ENCODE measurements at regions not wholly inside any gene's neighbourhood (a gene's known extent, or its start where the extent isn't known, plus 50 kb on each side); places are given as distances from the start of the nearest gene placed in this dataset.

DNA sequence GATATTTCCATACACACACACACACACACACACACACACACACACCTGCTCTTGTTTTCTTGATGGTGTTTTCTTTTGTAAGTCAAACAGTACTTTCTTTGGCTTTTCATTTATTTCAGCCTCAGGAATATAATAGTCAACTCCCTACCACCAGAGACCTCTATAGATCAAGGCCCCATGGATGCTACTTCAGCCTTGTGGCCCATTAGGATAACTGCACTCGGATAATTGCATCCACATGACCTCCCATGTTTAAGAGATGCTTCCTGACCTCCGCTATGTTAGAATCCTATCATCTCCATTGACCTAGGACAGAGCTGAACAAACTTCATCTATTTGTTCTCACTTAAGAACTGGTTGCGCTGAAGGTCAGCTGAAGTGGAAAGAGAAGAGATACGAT is 1094.0 kb upstream of the B3GALT2 start:
- ATAC-seq (no peak), DNase-seq (no peak)
- intact Hi-C loops (cut with DNase I) = loop anchor here in 1 of 2 donors (5.0 kb wide), 1 partner anchor 1098 kb away; no protein-coding TSS in a partner anchor

DNA sequence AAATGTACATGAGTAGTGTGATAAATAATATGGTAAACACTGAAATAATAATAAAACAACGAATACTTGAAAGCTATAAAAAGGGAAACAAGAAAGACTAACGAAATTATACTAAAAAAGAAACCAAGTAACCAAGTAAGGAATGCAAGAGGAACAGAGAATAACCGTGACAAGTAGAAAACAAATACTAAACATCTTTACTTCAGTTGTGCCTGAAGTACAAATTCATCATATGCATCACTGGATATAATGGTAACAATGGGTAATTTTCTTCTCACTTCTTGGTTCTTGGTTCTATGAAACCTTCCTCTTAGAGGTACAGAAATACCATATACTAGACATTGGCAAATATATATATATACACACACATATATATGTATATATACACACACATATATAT is 1093.6 kb upstream of the B3GALT2 start:
- ATAC-seq (no peak), DNase-seq (no peak)
- intact Hi-C loops (cut with DNase I) = loop anchor here in 1 of 2 donors (5.0 kb wide), 1 partner anchor 1098 kb away; no protein-coding TSS in a partner anchor

DNA sequence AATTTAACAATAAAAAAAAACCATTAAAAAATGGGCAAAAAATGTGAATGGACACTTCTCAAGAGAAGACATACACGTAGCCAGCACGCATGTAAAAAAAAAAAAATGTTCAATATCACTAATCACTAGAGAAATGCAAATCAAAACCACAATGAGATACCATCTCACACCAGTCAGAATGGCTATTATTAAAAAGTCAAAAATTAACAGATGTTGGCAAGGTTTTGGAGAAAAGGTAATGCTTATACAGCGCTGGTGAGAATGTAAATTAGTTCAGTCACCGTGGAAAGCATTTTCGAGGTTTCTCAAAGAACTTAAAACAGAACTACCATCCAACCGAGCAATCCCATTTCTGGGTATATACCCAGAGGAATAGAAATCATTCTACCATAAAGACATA is 1091.5 kb upstream of the B3GALT2 start:
- ATAC-seq (no peak), DNase-seq (no peak)
- intact Hi-C loops (cut with DNase I) = no loop called here

DNA sequence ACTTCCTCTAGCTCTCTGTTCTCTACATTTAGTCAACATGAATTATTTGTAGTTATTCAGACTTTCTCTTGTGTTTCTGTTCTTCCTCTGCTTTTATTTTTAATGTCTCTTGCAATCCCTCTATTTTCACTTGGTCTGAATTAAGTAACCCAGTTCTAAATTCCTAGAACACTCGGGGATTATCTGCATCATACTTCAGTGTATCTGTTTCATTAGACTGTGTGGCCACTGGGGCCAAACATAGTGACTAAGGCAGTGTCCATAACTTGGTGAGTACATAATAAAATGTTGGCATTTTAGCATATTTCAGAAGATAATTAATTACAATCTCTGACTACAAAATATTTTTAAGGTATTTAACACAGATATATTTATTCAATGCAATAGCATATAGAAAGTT is 1087.2 kb upstream of the B3GALT2 start:
- DNase-seq = no peak
- no peak for ATAC-seq
- intact Hi-C loops (cut with DNase I) = no loop called here

DNA sequence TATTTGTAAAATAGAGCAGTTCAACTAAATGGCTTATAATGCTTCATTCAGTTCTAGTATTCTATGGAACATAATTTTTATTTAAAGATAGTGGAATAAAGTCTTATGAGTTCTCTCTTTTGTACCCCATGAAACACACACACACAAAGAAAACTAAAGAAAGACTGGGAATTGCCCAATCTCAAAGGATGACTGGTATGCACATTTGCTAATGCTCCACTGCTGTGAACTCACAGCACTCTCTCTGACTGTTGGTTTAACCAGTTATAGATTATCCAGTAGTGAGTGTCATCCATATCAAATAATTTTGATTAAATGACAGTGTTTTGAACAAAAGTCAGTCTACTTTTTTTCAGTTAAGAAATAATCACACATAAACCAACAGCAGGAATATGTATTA is 1082.4 kb upstream of the B3GALT2 start:
- ATAC-seq (no peak), DNase-seq (no peak)
- intact Hi-C loops (cut with DNase I) = no loop called here

DNA sequence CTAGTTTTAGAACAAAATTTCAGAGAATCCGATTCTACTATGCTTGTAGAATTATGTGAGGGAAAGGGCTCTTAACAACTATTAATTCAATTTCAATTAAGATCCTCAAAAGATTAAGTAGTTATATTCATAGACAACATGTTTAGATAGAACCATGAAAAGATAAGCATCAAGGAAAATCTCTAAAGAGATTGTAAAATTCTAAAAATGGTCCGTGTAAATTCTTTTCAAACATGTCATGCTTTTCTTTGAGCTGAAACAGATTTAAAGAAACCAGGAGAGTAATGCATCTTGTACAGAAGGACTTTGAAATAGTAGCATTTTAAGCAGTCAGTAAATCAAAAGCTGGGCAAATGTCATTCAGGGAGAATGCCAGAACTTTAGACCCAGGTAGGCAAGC is 1080.6 kb upstream of the B3GALT2 start:
- no peak for DNase-seq
- intact Hi-C loops (cut with DNase I) = no loop called here
- ATAC-seq = no peak

DNA sequence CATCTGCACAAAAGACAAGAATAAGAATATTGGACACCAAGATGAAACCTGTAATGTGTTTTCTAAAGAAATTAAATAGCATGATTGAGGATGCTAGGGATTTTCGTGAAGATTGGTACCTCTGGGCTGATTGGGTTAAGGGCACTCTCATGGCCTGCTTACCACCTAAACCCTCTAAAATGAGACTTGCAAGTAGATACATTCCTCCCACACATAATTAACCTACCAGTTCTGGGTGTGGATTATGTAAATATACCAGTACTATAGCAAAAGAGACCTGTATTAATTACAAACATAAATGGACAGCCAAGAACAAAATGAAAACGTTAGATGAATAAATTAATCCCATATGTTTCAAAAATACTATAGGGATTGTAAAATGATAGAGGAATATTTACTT is 1069.6 kb upstream of the B3GALT2 start:
- DNase-seq (no peak), ATAC-seq (no peak)
- intact Hi-C loops (cut with DNase I) = no loop called here

DNA sequence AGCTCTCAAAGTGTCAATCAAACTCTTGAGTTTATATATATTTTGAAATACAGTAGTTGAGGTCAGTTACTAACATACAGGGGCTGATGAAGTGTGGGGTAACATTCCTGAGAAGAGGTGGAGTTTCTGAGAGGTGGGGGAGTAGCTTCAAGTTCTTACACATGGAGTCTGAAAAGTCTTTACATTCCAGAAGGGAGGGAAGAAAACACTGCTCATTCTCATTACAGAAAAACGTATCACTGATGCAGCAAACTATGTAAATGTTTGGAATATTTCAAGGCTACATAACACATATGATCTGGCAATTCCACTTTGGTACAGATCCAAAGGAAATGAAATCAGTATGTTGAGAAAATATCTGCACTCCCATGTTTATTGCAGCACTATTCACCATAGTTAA is 1065.8 kb upstream of the B3GALT2 start:
- ATAC-seq = no peak
- intact Hi-C loops (cut with DNase I) = no loop called here
- no peak for DNase-seq

DNA sequence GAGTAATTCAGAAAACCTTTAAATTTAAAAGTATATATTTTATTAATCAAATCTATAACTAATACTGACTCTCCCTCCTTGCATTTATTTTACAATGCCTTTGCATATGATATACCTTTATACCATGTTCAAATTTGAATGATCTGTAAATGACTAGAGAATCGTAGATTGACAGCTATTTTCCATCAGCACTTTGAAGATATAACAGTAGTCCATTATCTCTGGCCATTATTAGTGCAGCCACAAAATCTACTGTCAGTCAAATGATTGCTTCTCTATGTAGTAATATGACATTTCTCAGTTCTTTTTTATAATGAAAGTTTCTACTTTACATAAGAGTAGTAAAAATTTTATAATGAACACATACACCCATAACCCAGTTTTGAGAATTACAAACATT is 1054.8 kb upstream of the B3GALT2 start:
- intact Hi-C loops (cut with DNase I) = no loop called here

DNA sequence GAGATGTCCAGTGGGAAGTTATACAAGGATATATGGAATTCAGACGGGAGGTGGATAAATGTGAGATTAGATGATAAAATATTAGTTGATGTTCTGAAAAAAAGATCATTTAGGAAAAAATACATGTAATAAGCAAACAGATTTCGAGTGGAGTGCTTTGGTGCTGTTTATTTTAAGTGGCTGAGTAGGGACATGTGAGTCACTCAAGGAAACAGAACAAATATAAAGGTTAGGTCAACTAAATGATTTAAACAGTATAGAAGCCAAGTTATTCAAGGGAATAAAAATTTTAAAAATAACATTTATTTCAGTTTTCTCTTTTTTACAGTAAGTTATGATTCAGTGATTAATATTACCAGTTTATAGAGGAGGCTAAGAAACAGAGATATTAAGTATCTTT is 1046.7 kb upstream of the B3GALT2 start:
- intact Hi-C loops (cut with DNase I) = no loop called here
- DNase-seq (no peak), ATAC-seq (no peak)

More for the DNA sequence above, 1054.8 kb upstream of the B3GALT2 start:
- ATAC-seq (no peak), DNase-seq (no peak)

DNA sequence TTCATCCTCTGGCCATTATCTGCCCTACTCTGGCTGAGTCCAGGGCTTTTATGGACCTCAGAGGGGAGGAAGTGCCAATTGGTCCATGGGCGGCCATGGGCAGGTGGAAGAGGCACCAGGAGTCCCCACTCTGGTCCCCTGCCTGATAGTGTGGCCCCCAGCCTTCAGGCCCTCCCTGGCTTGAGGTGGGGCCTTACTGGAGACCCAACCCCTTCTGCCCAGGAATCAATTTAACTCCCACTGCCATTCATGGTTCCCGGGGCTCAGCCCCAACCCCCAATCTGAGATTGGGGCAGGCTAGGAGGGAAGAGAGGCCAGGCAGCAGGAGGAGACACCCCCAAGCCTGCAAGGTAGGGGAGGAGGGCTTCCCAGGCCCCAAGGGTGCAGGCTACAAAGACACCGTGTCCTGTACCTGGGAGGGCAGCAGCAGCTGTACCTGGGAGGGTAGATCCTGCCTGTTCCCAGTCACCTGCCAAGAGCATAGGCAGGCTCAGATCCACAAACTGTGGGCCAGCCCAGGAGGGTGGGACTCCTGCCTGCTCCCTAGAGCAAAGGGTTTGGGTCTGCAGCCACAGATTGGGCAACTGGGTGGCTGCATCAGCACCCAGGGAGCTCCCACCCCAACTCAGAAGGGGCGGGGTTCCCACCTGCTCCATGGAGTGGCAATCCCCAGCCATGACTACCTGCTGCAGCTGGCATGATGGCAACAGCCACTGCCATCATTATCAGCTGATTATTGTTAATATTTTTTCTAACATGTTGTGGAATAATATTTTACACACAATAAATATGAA is 1044.1 kb upstream of the B3GALT2 start:
- DNase-seq = no peak

DNA sequence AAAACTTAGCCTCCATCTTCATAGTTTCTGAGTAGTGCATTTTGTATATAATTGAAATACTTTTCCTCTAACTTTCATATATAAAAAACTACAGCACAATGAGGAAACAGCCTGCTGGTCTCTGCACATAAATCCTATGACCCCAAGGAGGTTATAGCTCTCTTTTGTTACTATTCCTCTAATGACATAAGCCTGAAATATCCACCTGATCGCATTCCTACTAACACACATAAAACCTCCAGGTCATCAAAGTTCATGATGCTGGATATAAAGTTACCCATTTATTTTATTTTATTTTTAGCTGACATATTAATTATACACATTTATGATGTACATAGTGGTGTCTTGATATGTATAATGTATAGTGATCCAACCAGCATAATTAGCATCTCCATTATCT is 1042.0 kb upstream of the B3GALT2 start:
- DNase-seq (no peak), ATAC-seq (no peak)
- intact Hi-C loops (cut with DNase I) = no loop called here

More for the DNA sequence above, 1044.1 kb upstream of the B3GALT2 start:
- ATAC-seq = no peak
- intact Hi-C loops (cut with DNase I) = no loop called here

DNA sequence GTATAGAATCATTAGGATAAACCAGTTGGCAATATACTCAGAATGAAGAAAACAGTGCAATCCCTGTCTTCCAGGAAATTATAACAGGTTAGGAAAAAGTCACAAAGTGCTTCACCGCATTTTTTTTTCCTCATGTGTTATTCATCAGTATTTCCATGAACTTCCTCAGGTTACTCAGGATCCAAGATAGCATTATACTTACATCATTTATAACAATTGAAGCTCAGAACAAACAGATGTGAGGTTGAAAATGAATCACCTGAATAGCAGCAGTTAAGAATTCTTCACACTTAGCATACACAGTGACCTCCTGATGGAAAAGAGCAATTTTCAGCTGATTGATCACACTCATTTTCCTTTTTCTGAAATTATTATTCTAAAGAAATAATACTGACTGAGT is 1040.7 kb upstream of the B3GALT2 start:
- DNase-seq = no peak
- ATAC-seq = no peak
- intact Hi-C loops (cut with DNase I) = no loop called here

DNA sequence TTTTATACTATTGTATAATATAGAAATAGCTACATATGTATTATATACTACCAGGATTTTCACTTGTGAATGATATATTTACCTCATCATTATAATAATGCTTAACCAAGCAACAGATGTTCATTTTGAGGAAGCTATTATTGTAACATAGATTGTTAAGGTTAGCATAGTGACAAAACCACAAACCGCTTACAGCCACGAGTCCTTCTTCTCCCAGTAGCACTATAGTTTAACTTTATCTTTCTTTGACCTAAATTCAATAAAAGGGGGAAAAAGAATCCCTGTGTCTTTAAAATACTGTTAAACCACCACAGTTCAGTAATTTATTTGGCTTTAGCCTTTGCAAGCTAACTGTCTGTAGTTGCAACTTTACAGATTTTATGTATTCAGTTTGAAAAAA is 1039.4 kb upstream of the B3GALT2 start:
- DNase-seq (no peak), ATAC-seq (no peak)
- intact Hi-C loops (cut with DNase I) = no loop called here

DNA sequence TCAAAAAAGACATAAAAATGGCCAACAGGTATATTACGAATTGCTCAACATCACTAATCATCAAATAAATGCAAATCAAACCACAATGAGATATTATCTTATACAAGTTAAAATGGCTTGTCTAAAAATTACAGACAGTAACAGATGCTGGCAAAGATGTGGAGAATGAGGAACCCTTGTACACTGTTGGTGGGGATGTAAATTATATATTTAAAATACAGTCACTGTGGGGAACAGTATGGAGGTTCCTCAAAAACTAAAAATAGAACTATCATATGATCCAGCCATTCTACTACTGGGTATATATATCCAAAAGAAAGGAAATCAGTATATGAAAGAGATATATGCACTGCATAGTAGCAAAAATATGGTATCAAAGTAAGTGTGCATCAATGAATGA is 1037.2 kb upstream of the B3GALT2 start:
- no peak for DNase-seq
- intact Hi-C loops (cut with DNase I) = no loop called here
- ATAC-seq = no peak

DNA sequence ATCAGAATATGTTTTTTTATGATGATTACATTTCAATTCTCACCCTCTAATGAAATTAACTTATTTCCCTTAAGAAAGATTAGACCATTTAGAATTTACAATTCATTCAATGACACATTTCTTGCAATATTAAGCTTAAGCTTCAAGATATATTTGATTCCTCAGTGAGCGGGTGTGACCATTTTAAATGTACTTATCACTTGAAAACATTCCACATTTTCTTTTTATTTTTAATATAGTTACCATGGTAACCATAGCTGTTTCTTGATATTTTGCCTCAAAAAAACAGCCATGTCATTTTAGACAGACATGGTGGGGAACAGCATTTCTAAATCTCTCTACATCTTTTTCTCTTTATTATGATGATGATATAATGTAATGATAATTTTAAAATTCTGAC is 1029.0 kb upstream of the B3GALT2 start:
- ATAC-seq (no peak), DNase-seq (no peak)
- intact Hi-C loops (cut with DNase I) = no loop called here

DNA sequence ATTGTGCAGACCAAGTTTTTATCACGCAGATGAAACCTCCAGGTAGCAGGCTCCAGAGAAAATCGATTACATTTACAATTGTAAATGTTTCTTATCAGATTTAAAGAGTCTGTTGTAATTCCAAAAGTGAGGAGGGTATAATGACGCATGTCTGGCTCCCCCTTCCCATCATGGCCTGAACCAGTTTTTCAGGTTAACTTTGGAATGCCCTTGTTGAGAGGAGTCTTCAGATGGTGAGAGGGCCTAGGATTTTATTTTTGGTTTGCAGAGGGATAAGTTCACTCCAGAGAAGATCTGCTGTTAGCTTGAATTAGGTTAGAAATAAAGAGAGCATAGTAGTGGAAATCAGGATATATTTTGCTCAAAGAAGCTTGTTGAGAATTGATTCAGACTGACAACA is 1028.3 kb upstream of the B3GALT2 start:
- ATAC-seq (no peak), DNase-seq (no peak)
- intact Hi-C loops (cut with DNase I) = no loop called here

DNA sequence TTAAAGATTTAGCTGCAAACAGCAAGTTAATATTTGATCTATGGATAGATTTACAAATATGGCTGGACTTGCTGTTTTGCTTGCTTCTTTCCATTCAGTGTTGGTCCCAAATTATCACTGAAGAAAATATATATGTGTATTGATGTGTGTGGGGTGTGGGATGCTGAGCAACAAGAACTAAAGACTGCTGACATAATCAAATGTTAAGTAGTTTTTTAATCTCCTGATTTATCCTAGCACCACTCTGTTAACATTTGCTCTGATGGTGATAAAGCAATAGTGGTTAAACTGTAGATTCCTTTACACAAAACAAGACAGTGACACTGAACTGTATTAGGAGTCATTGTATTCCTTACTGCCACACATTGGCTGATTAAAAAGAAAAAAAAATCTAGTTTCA is 1023.5 kb upstream of the B3GALT2 start:
- DNase-seq = no peak
- intact Hi-C loops (cut with DNase I) = no loop called here
- no peak for ATAC-seq

DNA sequence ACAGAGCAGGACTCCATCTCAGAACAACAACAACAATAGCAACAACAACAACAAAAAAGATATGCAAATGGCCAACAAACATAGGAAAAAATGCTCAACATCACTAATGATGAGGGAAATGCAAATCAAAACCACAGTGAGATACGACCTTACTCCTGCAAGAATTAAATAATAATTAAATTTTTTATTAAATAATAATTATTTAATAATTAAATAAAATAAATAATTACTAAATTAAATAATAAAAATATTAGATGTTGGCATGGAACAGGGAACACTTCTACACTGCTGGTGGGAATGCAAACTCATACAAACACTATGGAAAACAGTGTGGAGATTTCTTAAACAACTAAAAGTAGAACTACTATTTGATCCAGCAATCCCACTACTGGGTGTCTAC is 1022.3 kb upstream of the B3GALT2 start:
- intact Hi-C loops (cut with DNase I) = no loop called here
- no peak for ATAC-seq
- DNase-seq = no peak

DNA sequence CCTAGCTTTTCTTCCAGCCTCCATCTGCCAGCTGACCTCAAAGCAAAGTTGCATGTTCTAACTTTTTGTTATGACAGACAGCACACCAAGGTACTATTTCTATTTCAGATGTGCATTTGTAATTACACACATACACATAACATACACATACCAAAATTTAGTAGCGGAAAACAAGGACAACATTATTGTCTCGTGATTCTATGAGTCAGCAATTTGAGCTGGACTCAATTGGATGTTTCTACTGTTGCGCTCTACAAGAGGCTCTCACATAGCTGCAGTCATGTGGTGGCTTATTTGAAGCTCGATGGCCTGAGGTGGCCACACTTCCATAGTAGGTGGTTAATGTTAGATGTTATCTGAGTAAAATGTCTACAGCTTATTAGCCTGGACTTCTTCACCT is 1010.1 kb upstream of the B3GALT2 start:
- intact Hi-C loops (cut with DNase I) = no loop called here
- DNase-seq = no peak
- ATAC-seq = no peak

DNA sequence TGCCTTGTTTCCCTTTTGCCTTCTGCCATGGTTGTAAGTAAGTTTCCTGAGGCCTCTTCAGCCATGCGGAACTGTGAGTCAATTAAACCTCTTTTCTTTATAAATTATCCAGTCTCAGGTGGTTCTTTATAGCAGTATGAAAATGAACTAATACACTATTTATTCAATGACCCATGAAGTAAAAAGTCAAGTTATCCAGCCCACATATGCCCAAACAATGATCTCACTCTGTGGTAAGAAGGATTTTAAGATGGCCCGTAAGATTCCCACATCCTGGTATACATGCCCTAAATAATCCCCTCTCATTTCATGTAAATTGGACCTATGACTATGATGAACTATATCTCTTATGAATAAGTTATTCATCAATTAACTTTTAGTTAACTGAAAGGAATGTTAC is 1008.3 kb upstream of the B3GALT2 start:
- ATAC-seq (no peak), DNase-seq (no peak)
- intact Hi-C loops (cut with DNase I) = no loop called here

DNA sequence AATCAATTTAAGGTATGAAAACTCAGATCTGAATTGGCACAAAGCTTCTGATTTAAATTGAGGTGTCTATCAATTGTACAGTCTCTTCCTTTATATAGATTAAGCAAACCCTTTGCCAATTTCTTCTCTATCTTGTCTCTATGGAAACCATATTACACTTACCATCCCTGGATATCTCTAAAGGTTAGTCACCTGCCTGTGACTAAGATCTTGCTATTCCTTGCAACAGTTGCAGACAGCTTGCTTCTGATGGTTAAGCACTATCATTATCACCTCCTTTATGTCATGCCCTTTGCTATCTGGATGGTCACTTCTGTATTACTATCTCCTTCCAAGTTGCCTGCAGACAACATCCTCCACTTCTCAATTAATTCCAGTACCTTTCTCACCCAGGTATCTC is 998.6 kb upstream of the B3GALT2 start:
- intact Hi-C loops (cut with DNase I) = no loop called here
- no peak for ATAC-seq
- no peak for DNase-seq

Measured in left cardiac atrium (tissue), 4 donors.